Right forelimb (tissue), 1 donor: ENCODE measurements at regions not wholly inside any gene's neighbourhood (a gene's known extent, or its start where the extent isn't known, plus 50 kb on each side); places are given as distances from the start of the nearest gene placed in this dataset.

Source experiments
- DNase-seq: peaks from one replicate; pipeline ENCODE4 v3.0.0-alpha.2; 2018

DNA sequence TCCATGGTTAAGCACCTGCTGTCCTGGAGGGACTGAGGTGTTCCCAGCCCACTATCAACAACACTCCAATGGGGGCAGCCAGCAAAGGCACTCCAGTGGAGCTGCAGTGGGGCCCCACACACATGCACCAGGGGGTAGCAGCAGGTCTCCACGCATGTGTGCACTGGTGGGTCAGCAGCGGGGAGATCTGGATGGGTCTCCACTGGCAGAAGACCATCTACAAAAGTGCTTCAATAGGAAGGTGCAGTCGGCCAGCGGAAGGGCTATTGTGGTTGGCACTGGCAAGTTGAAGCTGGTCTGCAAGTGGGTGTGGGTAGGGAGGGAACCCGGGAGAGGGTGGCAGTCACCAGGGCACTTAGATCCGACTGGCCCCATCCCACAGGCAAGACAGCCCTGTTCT, 1355.4 kb downstream of the NSUN3 start:
- no peak for DNase-seq

DNA sequence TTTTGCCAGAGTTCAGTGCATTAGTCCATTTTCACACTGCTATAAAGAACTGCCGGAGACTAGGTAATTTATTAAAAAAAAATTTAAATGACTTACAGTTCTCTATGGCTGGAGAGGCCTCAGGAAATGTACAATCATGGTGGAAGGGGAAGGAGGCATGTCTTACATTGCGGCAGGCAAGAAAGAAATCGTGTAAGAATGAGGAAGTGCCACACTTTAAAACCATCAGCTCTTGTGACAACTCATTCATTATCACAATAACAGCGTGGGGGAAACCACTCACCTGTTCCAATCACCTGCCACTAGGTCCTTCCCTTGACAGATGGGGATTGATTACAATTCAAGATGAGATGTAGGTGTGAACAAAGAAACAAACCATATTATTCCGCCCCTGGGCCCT, 1361.4 kb downstream of the NSUN3 start:
- no peak for DNase-seq

GRCh38 chr3:95434491-95434890, 1371.6 kb downstream of the NSUN3 start:
- DNase-seq = no peak

GRCh38 chr3:95437409-95437808, 1374.5 kb downstream of the NSUN3 start:
- no peak for DNase-seq

- no peak for DNase-seq
These were observed 1375.4 kb downstream of the NSUN3 start for GRCh38 chr3:95438274-95438673.

GRCh38 chr3:95442766-95443165, 1371.6 kb upstream of the EPHA6 start:
- DNase-seq = no peak

GRCh38 chr3:95449841-95450240, 1364.6 kb upstream of the EPHA6 start:
- DNase-seq = no peak

- DNase-seq = no peak
These were observed 1361.2 kb upstream of the EPHA6 start for GRCh38 chr3:95453242-95453641.

DNA sequence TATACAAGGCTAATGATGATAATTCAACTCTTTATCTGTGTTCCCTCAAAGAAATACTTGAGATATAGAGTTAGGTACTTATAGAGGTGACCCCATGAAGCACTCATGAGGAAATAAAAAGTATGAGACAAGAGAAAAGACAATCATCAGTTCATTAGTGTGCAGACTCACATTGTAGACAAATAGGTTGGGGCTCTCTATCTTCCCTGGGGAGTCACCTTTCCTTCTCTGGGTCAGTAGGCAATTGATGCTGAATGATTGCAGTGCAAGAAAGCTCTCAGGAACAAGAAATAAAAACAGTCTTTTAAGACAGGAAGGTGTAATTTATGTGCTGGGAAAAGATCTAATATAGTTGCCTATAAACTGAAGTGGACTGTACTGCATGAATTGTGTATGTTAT, 1357.6 kb upstream of the EPHA6 start:
- no peak for DNase-seq

GRCh38 chr3:95459706-95460105, 1354.7 kb upstream of the EPHA6 start:
- no peak for DNase-seq

DNA sequence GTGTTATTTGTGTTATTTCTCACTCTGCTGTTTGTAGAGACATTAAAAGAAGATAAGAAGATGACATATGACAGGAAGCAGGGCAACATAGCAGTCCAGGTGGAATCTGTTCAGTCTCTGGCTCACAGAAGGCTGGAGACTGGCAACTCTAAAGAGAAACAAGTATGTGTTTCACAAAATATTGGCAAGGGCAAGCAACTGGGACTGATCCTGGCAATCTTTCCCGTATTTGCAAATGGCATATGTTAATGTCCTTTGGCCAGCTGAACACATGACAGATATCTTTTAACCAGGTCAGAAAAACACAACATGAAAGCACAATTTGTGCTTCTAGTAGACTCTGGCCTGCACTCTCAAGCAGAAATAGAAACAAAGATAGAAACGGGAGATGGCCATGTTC, 1354.1 kb upstream of the EPHA6 start:
- no peak for DNase-seq

GRCh38 chr3:95462161-95462560, 1352.2 kb upstream of the EPHA6 start:
- no peak for DNase-seq

DNA sequence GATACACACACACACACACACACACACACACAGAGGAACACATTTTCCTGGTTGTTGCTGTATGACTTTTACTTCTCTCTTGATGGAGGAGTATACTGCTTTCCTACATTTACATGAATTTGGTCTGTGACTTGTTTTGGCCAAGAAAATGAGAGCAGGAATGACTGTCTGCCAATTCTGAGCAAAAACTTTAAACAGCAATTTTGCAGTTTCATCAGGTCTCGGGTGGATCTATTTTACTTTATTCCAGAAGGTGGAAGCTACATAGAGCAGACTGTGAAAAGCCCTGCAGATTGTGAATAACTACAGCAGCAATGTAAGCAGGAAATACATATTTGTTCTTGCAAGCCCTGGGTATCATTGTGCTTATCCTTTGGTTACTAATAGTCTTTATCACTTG, 1350.0 kb upstream of the EPHA6 start:
- no peak for DNase-seq

DNA sequence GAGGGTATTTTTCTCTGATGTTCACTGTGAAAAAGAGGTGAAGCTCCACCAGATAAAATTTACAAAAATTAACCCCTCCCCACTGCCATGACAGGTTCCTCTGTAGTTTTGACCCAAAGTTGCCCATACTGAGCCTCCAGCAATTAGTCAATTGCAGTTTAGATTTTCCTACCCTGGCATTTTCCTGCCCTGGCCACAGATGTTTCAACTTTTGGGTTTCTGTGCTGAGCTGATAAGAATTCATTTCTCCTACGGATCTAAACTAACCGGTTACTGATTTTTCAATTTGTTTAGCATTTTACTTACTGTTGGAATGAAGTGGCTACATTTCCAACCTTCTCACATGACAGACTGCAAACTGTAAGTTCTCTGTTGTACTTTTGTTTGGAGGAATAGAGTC, 1346.1 kb upstream of the EPHA6 start:
- no peak for DNase-seq

DNA sequence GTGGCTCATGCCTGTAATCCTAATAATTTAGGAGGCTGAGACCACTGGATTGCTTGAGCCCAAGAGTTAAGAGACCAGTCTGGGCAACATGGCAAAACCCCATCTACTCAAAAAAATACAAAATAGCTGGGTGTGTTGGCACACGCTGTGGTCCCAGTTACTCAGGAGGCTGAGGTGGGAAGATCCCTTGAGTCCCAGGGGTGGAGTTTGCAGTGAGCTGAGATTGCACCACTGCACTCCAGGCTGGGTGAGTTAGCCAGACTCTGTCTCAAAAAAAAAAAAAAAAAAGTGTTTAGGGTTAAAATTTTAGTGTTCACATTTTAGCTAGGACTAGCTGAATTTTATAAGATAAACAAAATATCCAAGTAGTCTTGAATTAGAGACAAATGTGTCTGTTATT, 1340.1 kb upstream of the EPHA6 start:
- DNase-seq = no peak

GRCh38 chr3:95476534-95476933, 1337.9 kb upstream of the EPHA6 start:
- DNase-seq = no peak

- DNase-seq = no peak
These were observed 1308.2 kb upstream of the EPHA6 start for GRCh38 chr3:95506174-95506573.

DNA sequence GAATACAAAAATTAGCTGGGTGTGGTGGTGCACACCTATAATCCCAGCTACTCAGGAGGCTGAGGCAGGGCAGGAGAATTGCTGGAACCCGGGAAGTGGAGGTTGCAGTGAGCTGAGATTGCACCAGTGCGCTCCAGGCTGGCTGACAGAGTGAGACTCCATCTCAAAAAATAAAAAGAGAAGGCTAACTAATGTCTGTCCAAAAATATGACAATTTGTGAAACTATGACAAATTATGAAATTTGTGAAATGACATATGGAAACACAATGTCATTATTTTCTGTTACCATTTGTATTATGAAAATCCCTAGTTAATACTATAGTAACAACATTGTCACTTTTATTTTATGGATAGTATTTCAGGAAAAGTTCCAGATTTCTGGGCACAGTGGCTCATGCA, 1306.3 kb upstream of the EPHA6 start:
- no peak for DNase-seq

- DNase-seq = no peak
These were observed 1302.6 kb upstream of the EPHA6 start for GRCh38 chr3:95511828-95512227.

DNA sequence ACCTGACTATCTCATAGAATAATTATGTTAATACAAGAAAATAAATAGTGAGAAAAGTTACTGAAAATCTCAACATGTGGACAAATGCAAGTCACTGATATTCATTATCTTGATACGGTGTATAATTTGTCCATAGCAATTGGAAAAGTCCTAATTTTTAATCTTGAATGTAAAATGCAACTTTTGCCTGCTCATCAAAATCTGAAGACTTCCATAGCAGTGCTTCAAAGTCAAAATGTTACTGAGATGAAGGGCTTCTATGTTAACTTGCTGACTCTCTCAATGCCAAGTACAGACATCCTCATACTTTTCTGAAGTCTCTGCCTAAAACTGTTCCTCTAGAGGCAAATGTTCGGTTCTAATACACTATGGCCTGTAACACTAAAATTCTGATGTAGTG, 1300.1 kb upstream of the EPHA6 start:
- DNase-seq = no peak

GRCh38 chr3:95521396-95521795, 1293.0 kb upstream of the EPHA6 start:
- DNase-seq = no peak

DNA sequence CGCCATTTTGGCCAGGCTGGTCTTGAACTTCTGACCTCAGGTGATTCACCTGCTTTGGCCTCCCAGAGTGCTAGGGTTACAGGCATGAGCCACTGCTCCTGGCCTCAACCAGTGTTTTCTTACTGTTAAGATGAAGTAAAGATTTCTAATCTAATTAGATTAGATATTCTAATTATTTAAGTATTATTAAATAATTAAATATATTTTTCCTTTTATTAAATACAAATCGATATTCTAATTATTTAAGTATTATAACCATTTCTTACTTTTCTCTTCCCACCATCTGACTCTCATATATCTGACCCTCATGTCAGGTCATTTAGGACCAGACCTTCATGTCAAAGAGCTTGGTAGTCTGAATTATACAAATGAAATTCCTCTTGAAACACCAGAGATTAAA, 1291.9 kb upstream of the EPHA6 start:
- no peak for DNase-seq

- DNase-seq = no peak
These were observed 1274.4 kb upstream of the EPHA6 start for GRCh38 chr3:95539950-95540483.

DNA sequence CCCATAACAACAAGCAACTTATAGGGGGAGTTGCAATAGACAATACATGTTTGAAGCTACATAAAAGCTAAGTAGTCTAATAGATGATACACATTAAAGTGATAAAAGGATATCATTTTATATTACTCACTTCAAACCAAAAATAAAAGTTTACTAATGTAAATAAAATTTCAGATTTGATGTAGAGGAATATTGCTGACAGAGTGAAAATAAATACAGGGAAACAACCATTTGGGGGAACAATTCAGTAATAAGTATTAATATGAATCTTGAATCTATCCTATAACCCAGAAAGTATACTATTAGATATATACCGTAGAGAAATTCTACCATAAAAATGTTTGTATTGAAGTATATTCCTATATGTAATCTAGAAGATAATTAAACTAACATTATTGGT, 1248.9 kb upstream of the EPHA6 start:
- DNase-seq = no peak

- no peak for DNase-seq
These were observed 1247.0 kb upstream of the EPHA6 start for GRCh38 chr3:95567346-95567745.

DNA sequence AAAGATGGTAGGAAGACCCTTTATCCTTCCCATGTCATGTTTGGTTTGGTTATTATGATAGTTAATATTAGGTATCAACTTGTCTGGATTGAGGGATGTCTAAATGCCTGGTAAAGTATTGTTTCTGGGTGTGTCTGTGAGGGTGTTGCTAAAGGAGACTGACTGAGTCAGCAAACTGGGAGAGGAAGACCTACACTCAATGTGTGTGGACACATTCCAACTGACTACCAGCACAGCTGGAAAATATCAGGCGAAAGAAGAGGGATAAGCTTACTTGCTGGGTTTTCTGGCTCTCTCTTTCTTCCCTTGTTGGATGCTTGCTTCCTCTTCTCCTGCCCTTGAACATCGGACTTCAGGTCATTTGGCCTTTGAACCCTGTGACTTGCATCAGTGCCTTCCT, 1227.6 kb upstream of the EPHA6 start:
- DNase-seq = no peak
